ENCODE measurements at regions not wholly inside any gene's neighbourhood (a gene's known extent, or its start where the extent isn't known, plus 50 kb on each side); places are given as distances from the start of the nearest gene placed in this dataset.

DNA sequence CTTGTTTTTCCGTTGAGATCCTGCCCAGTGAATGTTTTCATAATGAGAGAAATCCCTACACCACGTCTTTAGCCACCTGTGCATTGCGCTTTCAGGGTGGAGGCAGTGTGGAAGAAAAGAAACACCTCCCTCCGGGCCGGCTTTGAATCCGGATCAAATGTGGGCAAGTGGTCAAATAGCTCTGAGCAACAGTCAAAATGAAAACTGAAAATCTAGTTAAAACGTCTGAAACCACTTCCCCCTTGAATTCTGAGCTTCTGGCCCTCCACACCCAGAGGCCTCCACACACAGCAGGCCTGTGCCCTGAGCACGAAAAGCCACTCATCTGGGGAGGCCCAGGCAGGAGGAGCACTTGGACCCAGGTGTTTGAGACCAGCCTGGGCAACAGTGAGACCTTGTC, 263.6 kb upstream of the SALL3 start:
- Histone ChIP-seq H3K36me3 (ENCODE audit: control insufficient read depth, insufficient read depth, low read length) (no peaks in the 10 kb centered on the region), H3K4me3 (ENCODE audit: low read depth, low read length) (no peak overlapping the region), H3K27me3 (ENCODE audit: control insufficient read depth, insufficient read depth, low read length) (no peaks in the 10 kb centered on the region)
- no peak for TF ChIP-seq CTCF (IDR thresholded peaks at IDR 0.05; ENCODE audit: insufficient read depth, low read depth, low read length)
- ChIA-PET CTCF (no interaction called here), POLR2A (no interaction called here)
- DNase-seq (ENCODE audit: low read depth) = no peak

- H3K36me3 ChIP-seq (ENCODE audit: control insufficient read depth, insufficient read depth, low read length) = no peaks in the 10 kb centered on the region
- H3K27me3 ChIP-seq (ENCODE audit: control insufficient read depth, insufficient read depth, low read length) = no peaks in the 10 kb centered on the region
- no peak for DNase-seq (ENCODE audit: low read depth)
- no peak for TF ChIP-seq CTCF (IDR thresholded peaks at IDR 0.05; ENCODE audit: insufficient read depth, low read depth, low read length)
- CTCF ChIA-PET = no interaction called here
- POLR2A ChIA-PET = no interaction called here
- H3K4me3 ChIP-seq (ENCODE audit: low read depth, low read length) = no peak overlapping the region
These were observed 263.0 kb upstream of the SALL3 start for GRCh38 chr18:78716581-78716980.

DNA sequence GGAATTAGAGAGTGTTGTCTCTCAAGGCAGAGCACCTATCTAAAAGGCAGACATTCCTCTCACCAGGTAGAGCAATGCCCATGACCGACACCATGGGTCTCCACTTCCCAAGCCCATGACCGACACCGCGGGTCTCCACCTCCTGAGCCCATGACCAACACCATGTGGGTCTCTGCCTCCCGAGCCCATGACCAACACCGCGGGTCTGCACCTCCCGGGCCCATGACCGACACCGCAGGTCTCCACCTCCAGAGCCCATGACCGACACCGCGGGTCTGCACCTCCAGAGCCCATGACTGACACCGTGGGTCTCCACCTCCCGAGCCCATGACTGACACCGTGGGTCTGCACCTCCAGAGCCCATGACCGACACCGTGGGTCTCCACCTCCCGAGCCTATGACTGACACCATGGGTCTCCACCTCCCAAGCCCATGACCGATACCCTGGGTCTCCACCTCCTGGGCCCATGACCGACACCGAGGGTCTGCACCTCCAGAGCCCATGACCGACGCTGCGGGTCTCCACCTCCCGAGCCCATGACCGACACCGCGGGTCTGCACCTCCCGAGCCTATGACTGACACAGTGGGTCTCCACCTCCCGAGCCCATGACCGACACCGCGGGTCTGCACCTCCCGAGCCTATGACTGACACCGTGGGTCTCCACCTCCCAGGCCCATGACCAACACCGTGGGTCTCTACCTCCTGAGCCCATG, 262.4 kb upstream of the SALL3 start:
- Histone ChIP-seq H3K36me3 (ENCODE audit: control insufficient read depth, insufficient read depth, low read length) (no peaks in the 10 kb centered on the region), H3K27me3 (ENCODE audit: control insufficient read depth, insufficient read depth, low read length) (no peaks in the 10 kb centered on the region), H3K4me3 (ENCODE audit: low read depth, low read length) (no peak overlapping the region)
- no peak for DNase-seq (ENCODE audit: low read depth)
- ChIA-PET POLR2A (no interaction called here), CTCF (no interaction called here)
- no peak for TF ChIP-seq CTCF (IDR thresholded peaks at IDR 0.05; ENCODE audit: insufficient read depth, low read depth, low read length)

DNA sequence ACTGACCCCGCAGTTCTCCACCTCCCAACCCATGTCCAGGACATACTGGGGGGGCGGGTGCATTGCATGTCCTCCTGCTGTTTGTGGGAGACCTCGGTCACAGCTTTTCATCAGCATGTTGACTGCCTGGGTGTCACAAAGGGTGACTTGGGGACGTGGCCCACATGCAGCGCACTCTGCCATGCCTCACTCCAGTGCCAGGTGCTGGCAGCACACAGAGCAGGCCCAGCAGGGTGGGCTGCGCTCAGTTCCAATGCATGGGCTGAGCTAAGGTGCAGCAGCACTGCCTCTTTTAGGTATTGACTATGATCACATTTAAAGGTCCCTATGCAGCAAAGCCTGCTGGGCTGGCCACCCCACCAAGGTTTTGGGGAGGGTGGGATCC, 261.9 kb upstream of the SALL3 start:
- H3K4me3 ChIP-seq (ENCODE audit: low read depth, low read length) = no peak overlapping the region
- TF ChIP-seq CTCF (IDR thresholded peaks at IDR 0.05; ENCODE audit: insufficient read depth, low read depth, low read length) = no peak
- H3K36me3 ChIP-seq (ENCODE audit: control insufficient read depth, insufficient read depth, low read length) = no peaks in the 10 kb centered on the region
- ChIA-PET CTCF (no interaction called here), POLR2A (no interaction called here)
- no peaks in the 10 kb centered on the region for H3K27me3 ChIP-seq (ENCODE audit: control insufficient read depth, insufficient read depth, low read length)
- no peak for DNase-seq (ENCODE audit: low read depth)

DNA sequence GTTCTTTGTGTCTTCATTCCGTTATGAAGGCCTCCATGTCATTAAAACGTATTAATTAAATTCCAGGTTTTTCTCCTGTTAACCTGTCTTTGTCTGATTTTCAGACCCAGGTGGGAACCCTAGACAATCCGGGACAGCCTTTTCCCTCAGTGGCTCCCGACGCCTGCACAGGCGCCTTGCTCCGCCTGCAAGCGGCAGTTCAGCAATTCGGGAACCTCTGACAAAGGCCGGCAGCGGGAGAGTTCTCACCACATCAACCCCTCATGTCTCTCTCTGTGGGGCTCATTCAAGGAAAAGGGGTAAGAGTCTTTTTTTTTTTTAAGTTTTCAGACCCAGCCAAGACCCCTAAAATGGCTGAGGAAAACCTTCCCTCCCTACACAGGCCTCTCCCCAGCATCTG, 259.8 kb upstream of the SALL3 start:
- DNase-seq (ENCODE audit: low read depth) = no peak
- Histone ChIP-seq H3K4me3 (ENCODE audit: low read depth, low read length) (no peak overlapping the region), H3K36me3 (ENCODE audit: control insufficient read depth, insufficient read depth, low read length) (no peaks in the 10 kb centered on the region), H3K27me3 (ENCODE audit: control insufficient read depth, insufficient read depth, low read length) (no peaks in the 10 kb centered on the region)
- ChIA-PET POLR2A (no interaction called here), CTCF (no interaction called here)
- TF ChIP-seq CTCF (IDR thresholded peaks at IDR 0.05; ENCODE audit: insufficient read depth, low read depth, low read length) = no peak
